Chondrocyte (in vitro differentiated cells): ENCODE measurements at regions not wholly inside any gene's neighbourhood (a gene's known extent, or its start where the extent isn't known, plus 50 kb on each side); places are given as distances from the start of the nearest gene placed in this dataset.

Experiments
- DNase-seq: peaks from one replicate; pipeline ENCODE4 v3.0.0; 2021; ENCODE audit warnings: mixed read lengths, low spot score
- H3K27ac Mint-ChIP-seq: one replicate; pipeline ENCODE4 v1.8.0; 2021; ENCODE audit warnings: mild to moderate bottlenecking, moderate library complexity, mixed read lengths; ENCODE audit not compliant: unreplicated experiment
- H3K27me3 Mint-ChIP-seq: 2 replicates; pipeline ENCODE4 v1.8.0; 2021; ENCODE audit warnings: low read depth, mixed read lengths
- H3K36me3 Mint-ChIP-seq: 2 replicates; pipeline ENCODE4 v1.8.0; 2021; ENCODE audit warnings: low read depth, mixed read lengths
- H3K4me1 Mint-ChIP-seq: 2 replicates; pipeline ENCODE4 v1.8.0; 2021; ENCODE audit warnings: low read depth, mild to moderate bottlenecking, mixed read lengths
- H3K4me3 Mint-ChIP-seq: one replicate; pipeline ENCODE4 v1.8.0; 2021; ENCODE audit warnings: mild to moderate bottlenecking, moderate library complexity, mixed read lengths; ENCODE audit not compliant: unreplicated experiment
- H3K9me3 Mint-ChIP-seq: 2 replicates; pipeline ENCODE4 v1.8.0; 2021; ENCODE audit warnings: low read depth, mixed read lengths
- CTCF ChIP-seq: fragments of 200-600 bp; sonication (generic); IDR thresholded peaks from 2 replicates; pipeline ENCODE4 v1.5.0; 2021; ENCODE audit warnings: antibody characterized with exemption, mild to moderate bottlenecking, moderate library complexity

GRCh38 chr2:153567367-153567766, 88.8 kb upstream of the RPRM start:
- peaks cover under 1% of the 10 kb centered on the region for H3K9me3 Mint-ChIP-seq
- no peaks in the 10 kb centered on the region for H3K36me3 Mint-ChIP-seq
- no peak for TF ChIP-seq CTCF
- H3K4me1 Mint-ChIP-seq, result no peaks in the 10 kb centered on the region
- no peaks in the 10 kb centered on the region for H3K27me3 Mint-ChIP-seq
- no peak overlapping the region for H3K4me3 Mint-ChIP-seq
- no peak overlapping the region for H3K27ac Mint-ChIP-seq
- DNase-seq, result no peak

- H3K36me3 Mint-ChIP-seq, result no peaks in the 10 kb centered on the region
- H3K27ac Mint-ChIP-seq, result no peak overlapping the region
- no peak for DNase-seq
- TF ChIP-seq CTCF, result no peak
- peaks cover 4% of the 10 kb centered on the region for H3K9me3 Mint-ChIP-seq
- H3K4me1 Mint-ChIP-seq, result no peaks in the 10 kb centered on the region
- no peak overlapping the region for H3K4me3 Mint-ChIP-seq
- no peaks in the 10 kb centered on the region for H3K27me3 Mint-ChIP-seq
Observed at GRCh38 chr2:153568105-153568504, 89.5 kb upstream of the RPRM start.

- H3K9me3 Mint-ChIP-seq, result peaks cover 4% of the 10 kb centered on the region
- no peak overlapping the region for H3K27ac Mint-ChIP-seq
- H3K4me3 Mint-ChIP-seq, result no peak overlapping the region
- H3K27me3 Mint-ChIP-seq, result no peaks in the 10 kb centered on the region
- no peak for DNase-seq
- H3K36me3 Mint-ChIP-seq, result no peaks in the 10 kb centered on the region
- TF ChIP-seq CTCF, result no peak
- no peaks in the 10 kb centered on the region for H3K4me1 Mint-ChIP-seq
Observed at GRCh38 chr2:153575171-153575853, 96.8 kb upstream of the RPRM start.

GRCh38 chr2:153584244-153584643, 105.7 kb upstream of the RPRM start:
- H3K27me3 Mint-ChIP-seq, result no peaks in the 10 kb centered on the region
- no peaks in the 10 kb centered on the region for H3K36me3 Mint-ChIP-seq
- no peak for DNase-seq
- H3K27ac Mint-ChIP-seq, result no peak overlapping the region
- no peaks in the 10 kb centered on the region for H3K4me1 Mint-ChIP-seq
- TF ChIP-seq CTCF, result no peak
- H3K9me3 Mint-ChIP-seq, result peaks cover 30% of the 10 kb centered on the region
- no peak overlapping the region for H3K4me3 Mint-ChIP-seq

GRCh38 chr2:153588408-153588807, 109.8 kb upstream of the RPRM start:
- Mint-ChIP-seq H3K9me3 (peaks cover 50% of the 10 kb centered on the region), H3K4me1 (no peaks in the 10 kb centered on the region), H3K27ac (no peak overlapping the region), H3K36me3 (no peaks in the 10 kb centered on the region), H3K27me3 (no peaks in the 10 kb centered on the region), H3K4me3 (no peak overlapping the region)
- DNase-seq, result no peak
- no peak for TF ChIP-seq CTCF
